HG03354 (cell line): ENCODE measurements at regions not wholly inside any gene's neighbourhood (a gene's known extent, or its start where the extent isn't known, plus 50 kb on each side); places are given as distances from the start of the nearest gene placed in this dataset.
"Not testable (repeated sequence)": the region's sequence is repeated elsewhere in the genome, so short reads cannot be mapped to it uniquely, and the experiment has no call there.

ENCODE experiments used
- ATAC-seq: cut with Tn5 transposase; IDR thresholded peaks from one replicate; pipeline ENCODE4 v1.9.1; 2021; ENCODE audit warnings: mild to moderate bottlenecking; ENCODE audit not compliant: unreplicated experiment, poor library complexity, severe bottlenecking

GRCh38 chr16:15307184-15307583, 70.9 kb downstream of the NPIPA5 start:
- not testable (repeated sequence) for ATAC-seq

DNA sequence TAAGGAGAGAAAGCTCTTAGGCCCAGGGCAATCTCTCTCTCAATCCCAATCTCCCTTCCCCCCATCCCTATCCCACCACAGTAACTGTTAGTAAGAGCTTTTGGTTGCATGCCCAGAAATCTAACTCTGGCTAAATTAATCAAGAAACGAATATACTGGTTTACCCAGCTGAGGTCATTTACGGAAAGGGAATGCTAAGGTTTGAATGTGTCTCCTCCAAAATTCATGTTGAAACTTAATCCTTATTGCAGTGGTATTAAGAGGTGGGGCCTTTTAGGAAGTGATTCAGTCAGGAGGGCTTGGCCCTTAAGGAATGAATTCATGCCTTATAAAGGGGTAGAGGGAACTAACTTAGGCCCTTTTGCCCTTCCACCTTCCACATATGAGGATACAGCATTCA, 72.2 kb downstream of the NPIPA5 start:
- not testable (repeated sequence) for ATAC-seq

DNA sequence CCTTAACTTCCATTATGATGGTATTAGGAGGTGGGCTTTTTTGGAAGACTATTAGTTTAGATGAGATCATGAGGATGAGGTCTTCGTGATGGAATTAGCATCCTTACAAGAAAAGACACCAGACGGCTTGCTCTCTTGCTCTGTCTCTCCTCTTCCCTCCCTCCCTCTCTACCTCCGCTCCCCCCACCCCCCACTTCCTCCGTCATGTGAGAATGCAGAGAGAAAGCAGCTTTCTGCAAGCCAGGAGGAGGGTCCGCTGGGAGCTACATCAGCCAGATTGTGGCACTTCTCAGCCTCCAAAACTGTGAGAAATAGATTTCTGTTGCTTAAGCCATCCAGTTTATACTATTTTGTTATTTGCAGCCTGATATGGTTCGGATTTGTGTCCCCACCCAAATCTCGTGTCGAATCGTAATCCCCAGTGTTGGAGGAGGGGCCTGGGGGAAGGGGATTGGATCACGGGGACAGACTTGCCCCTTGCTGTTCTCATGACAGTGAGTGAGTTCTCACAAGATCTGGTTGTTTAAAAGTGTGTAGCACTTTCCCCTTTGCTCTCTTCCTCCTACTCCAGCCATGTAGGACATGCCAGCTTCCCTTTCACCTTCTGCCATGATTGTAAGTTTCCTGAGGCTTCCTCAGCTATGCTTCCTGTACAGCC, 74.3 kb downstream of the NPIPA5 start:
- not testable (repeated sequence) for ATAC-seq

DNA sequence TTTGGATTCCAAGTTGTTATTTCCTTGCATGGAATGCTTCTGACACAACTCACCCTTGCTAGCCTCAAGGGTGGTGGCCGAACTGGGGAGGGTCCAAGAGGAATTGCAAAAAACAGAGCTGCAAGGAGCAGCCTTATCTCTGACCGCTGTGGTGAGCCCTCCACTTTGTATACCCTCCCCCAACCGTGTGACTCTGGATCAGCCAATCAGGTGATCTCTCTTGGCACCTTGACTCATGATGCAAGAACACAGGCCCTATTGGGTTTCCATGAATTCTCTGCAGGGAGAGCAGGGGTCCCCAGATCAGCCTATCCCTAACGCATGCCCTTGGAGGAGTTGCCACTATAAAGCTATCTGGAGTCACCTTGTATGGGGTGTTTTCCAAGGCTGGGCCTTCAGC, 81.0 kb downstream of the NPIPA5 start:
- not testable (repeated sequence) for ATAC-seq

DNA sequence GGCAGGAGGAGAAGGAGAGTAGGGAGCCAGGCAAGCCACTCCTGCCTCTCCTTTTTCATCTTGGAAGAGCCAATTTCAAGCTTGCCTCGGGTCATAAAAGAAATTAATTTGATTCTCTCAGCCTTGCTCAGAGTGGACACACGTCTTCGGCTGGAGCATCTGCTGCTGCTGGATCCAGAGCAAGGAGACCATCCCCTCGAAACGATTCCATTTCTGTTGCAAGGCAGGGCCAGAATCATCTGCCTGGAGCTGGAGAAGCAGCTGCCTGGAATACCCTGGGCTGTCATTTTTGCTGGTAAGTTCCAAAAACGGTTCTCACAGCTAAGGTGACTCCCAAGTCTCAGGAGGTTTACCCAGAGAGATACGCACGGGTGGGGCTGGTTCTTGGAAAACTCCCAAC, 103.3 kb downstream of the NPIPA5 start:
- not testable (repeated sequence) for ATAC-seq

GRCh38 chr16:15273964-15274363, 104.1 kb downstream of the NPIPA5 start:
- ATAC-seq: not testable (repeated sequence)

GRCh38 chr16:15266941-15267340, 111.2 kb downstream of the NPIPA5 start:
- ATAC-seq: not testable (repeated sequence)

GRCh38 chr16:15262212-15262611, 115.9 kb downstream of the NPIPA5 start:
- not testable (repeated sequence) for ATAC-seq

- not testable (repeated sequence) for ATAC-seq
Observed at GRCh38 chr16:15247971-15248370, 130.1 kb downstream of the NPIPA5 start.

GRCh38 chr16:15236674-15237323, 141.3 kb downstream of the NPIPA5 start:
- not testable (repeated sequence) for ATAC-seq

GRCh38 chr16:15235140-15235539, 141.1 kb upstream of the RRN3 start:
- not testable (repeated sequence) for ATAC-seq

- not testable (repeated sequence) for ATAC-seq
Observed at GRCh38 chr16:15234702-15235101, 140.6 kb upstream of the RRN3 start.

- not testable (repeated sequence) for ATAC-seq
Observed at GRCh38 chr16:15230432-15230831, 136.4 kb upstream of the RRN3 start.

- not testable (repeated sequence) for ATAC-seq
Observed at GRCh38 chr16:15229661-15230060, 135.6 kb upstream of the RRN3 start.

DNA sequence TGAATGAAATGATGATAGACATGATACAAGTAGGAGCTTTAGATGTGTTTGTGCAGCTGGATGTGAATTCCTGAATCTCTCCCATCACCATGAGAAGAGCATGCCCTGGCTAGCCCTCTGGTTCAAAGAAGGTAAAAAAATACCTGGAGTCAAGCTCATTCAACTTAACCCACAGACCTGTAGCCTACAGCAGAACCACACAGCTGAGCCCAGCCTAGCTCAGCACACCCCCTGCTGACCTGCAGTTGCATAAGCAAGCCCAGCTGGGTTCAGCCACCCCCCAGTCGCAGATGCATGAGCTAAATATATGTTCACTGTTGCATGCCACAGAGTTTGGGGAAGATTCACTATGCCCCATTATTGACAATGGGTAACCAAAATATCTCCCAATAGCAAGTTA, 130.6 kb upstream of the RRN3 start:
- ATAC-seq: not testable (repeated sequence)

DNA sequence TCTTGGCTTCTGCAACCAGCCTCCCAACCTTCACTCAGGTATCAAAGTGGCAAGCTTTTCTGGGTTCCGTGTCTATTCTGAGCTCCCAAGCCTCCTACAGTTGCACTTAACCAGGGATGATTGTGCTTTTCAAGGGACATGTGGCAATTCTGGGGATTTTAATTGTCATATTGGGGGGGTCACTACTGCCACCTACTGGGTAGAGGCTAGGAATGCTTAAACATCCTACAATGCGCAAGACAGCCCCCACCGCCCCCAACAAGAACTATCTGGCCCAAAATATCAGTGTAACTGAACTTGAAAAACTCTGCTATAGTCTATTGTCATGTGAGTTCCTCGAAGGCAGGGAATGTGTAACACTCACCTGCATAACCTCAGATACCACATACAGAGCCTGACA, 129.3 kb upstream of the RRN3 start:
- ATAC-seq: not testable (repeated sequence)

GRCh38 chr16:15219679-15220615, 125.9 kb upstream of the RRN3 start:
- peak; percentile 62 for ATAC-seq

- not testable (repeated sequence) for ATAC-seq
Observed at GRCh38 chr16:15218856-15219500, 124.9 kb upstream of the RRN3 start.

GRCh38 chr16:15207202-15207981, 113.3 kb upstream of the RRN3 start:
- not testable (repeated sequence) for ATAC-seq
